ENCODE measurements at regions not wholly inside any gene's neighbourhood (a gene's known extent, or its start where the extent isn't known, plus 50 kb on each side); places are given as distances from the start of the nearest gene placed in this dataset.
A peak's percentile ranks its signal among the peaks of the same experiment; 100 is the strongest.

DNA sequence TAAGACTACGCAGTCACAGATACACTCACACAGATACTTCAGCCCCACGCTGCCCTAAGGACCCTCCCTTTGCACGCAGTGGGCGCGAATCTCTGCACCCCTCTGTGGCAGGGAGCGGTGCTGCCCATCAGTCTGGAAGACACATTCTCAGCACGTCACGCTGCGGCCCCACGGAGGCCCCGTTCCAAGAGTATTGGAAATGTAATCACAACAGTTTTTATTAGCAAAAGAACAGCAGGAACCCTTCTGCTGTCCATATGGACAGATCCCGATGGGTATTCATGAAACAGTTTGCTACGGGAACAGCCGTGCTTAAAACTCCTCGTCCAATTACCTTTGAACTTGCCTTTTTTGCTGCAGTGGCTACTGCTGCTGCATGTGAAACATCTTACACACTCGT lies 131.0 kb downstream of the RPS24 start:
- DNase-seq: peak; percentile 72

DNA sequence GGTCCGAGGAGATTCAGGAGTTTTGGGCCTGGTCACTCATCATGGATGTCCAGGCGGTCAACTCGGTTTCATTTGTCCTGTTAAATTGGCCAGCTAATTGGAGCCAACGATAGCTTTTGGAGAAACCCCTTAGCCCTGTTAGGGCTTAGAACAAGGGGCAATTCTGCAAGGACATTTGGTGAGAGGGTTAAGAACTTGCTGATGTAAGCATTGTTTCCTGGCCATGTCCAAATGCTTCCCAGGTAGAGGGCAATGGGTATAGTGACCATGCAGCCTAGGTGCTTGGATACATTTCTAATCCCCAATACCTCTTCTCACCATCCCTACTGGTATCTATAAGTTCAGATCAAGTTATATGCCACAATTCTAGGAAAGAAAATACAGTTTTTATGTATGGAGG lies 131.5 kb downstream of the RPS24 start:
- DNase-seq: no peak

DNA sequence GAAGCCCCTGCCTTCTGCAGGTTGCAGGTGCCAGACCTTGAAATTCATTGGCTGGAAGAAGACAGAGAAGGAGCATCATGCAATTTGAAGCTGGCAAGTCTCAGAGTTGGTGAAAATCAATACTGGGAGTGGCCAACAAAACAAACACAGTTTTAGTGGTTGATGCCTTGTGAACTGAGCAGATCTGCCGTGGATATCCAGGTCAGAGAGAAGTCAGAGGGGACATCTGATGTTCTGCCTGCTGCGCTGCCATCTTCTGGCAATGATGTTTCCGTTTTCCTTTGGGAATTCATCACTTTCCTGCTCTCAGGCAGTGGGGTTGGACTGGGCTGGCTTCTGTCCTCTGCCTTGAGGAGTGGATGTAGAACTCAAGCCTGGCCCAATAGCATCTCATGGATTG lies 132.0 kb downstream of the RPS24 start:
- peak; percentile 60 for DNase-seq

DNA sequence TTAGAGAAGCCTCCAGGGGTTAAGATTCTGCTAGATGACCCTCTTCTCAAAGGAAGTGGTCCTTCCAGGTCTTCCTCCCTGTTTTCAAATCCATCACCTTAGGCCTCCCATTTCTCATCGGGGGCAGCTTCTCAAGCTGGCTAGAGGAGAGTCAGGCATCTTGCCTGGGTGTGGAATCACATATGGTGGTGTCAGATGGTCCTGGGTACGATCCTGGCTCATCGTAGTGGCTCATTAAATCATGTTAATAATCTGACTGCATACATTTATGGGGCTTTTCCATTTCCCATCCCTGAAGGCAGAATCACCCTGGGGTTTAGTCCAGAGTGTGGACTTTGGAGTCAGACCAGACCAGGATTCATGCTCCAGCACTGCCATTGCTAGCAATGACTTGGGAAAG lies 132.6 kb downstream of the RPS24 start:
- peak; percentile 9 for DNase-seq

DNA sequence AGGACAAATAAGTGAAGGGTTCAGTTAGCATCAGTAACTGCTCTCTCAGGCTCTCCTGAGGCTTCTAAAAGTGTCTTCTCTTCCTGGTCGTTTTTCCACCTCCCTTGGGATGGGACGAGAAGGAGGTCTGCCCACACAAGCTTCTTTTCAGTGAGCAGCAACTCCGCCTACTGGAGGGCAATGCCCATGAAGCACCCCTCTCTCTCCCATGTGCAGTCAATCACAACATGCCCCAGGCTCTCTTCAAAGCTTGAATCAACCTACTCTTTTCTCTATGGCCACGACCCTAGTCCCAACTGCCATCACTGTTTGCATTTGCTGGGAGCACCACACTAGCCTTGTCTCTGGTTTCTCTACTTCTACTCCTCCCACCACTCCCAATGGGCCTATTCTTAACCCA lies 135.6 kb downstream of the RPS24 start:
- no peak for DNase-seq

DNA sequence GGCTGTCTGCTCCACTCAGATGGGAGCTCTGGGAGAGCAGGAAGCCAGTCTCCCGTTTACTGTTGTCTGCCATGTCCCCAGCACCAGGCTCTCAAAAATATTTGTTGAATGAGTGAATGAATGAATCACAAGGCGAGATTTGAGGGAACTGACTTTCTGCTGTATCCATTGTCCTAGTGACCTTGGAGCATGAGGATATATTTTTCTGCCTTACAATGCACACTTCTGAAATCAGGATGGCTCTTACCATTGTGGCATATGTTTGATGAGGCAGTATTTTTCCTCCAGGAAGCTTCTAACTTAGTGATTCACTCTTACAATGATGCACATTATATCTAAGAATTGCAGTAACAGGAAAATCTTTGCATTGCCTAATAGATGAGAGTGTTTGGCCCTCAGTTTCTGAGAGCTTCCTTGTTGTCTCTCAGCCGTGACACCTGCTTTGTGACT lies 136.4 kb downstream of the RPS24 start:
- no peak for DNase-seq

DNA sequence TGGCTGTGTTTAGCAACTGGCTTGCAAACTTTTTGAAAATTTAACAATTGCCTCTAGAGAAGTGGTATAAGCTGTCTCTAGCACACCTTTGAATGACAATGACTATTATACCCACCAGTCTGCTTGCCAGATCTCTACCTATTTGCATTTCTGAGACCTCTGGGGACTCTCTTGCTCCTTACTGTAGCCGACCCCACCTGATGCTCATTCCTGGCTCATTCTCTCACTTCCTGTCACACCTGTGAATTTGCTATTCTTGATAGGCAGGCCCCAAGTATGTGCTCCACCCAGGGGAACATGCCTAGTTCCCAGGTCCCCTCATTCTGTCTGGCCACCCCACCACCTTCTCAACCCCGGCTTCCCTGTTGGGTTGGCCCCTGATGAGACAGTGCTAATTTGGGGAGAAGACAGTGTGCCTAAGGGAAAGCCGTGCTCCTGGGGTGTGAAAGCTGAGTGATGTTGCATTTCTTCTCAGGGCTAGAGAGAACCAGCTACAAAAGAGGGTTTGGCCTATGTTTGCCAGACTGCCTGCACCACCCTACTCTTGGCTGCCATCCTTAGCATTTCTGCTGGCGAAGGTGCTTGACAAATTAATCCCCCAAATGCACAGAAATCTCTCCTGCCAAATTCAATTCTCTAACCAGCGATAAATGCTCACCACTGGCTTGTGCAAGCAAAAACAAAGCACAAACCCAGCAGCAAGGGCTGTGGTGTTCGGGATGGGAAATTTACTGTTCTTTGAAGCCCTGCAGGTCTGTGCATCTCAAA lies 138.2 kb downstream of the RPS24 start:
- DNase-seq: peak; percentile 8

DNA sequence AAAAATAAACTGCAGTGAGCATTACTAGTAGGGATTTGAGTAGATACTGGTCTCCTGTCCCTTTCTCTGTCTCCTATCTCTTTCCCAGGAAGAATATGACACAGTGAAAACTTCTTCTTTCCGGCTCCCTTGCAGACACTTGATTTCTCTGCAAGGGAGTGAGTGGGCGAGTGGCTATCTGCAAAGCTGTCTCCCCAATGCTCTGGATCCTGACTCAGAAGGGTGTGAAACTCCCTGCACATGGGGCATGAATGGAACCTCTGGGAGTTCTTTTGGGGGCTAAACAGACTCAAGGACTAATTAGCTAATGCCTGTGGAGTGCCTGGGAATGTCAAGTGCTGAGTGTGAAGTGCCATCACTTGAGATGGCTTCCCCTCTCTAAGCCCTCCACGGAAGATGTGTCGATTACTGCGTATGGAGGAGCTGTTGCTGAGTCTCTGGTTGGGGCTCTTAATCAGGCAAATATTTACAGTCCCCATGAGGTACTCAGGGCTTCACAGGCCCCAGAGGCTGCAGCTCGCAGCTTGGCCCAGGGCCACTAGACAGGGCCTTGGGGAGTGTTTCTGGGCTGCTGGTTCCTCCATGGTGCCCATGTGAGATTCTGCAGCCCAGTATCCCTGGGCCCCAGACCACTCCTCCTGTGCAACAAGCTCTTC lies 139.8 kb downstream of the RPS24 start:
- no peak for DNase-seq

DNA sequence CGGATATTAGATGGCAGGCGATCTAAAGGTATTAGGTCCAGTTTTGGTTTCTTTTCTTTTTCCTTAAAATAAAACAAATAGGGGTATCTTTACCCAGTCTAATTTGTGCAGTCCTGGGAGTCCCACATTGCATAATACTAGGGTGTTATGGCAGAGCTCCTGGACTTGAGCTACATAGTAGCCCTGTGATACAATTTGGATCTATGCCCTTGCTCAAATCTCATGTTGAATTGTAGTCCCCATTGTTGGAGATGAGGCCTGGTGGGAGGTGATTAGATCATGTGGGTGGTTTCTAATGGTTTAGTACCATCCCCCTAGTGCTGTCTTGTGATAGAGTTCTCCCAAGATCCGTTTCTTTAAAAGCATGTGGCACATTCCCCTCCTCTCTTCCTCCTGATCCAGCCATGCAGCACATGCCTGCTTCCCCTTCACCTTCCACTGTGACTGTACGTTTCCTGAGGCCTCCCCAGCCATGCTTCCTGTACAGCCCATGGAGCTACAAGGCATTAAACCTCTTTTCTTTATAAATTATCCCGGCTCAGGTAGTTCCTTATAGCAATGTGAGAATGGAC lies 141.9 kb downstream of the RPS24 start:
- no peak for DNase-seq

DNA sequence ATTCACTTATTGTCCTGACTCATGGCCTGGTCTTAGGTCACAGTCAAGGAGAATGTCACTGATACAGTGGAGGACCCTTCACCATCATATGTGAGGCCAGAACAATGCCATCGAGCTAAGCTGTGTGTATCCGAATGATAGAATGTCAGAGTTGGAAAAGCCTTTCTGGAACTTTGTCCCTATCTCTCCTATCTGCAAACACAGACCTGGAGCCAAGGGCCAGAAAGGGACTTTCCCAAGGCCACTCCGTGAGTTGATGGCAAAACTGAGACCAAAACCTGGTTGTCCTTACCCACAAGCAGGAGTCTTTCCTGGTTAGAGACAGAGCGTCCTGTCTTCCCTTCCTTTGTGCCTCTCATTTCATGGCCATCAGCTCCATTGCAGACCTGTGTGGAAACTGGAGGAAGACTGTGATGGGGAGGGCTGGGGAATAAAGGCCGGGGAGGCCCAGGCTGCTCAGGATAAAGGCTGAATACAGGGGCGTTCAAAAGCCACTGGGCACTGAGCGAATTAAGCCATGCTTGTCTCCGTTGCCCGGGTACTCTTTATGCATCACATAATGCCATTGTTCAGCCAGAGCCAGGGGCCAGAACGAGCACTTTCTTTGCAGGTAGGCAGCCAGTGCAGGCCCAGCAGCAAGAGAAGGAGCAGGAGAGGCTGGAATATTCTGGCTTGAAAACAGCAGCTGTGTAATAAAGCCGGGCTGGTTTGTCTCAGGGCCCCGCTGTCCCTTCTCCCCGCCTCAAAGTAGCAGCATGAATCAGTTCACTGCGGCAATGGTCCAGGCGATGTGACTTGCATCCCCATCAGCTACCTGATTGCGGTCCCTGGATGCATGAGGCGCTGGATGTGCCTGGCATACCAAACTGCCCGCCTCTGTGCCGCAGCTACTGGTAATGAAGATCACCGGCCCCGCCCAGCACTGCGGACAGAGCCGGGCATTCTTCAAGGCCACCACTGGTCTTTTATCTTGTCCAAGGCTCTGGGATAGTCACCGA lies 143.0 kb downstream of the RPS24 start:
- DNase-seq: no peak

DNA sequence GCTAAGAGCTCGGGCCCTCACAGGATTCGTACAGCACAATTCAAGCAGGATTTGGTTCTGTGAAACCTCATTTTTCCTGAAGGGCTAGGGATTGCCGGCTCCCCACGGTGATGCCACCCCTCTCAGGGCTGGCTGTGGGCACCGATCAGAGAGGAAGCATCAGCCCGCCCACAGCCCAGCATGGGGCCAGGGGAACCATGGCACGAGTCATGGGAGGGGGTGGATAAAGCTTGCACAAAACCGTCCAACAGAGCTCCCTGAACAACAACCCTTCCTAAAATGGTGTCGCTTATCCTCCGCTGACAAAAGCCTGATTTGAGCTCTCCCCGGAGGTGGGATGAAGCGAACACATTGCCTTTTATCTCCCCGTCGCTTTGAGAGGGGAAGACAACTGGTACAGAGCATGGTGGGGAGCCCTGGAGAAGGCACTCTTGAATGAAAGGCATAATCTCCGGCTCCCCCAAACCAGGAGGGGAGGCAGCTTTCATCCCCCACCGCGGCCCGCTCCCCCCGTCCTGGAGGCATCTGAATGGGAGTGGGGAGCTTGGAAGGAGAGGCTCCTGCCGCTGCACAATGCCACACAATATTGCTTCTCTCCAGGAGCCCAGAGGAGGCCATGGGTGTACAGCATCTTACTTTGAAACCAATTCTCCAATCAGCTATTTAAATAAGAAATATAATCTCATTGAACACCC lies 144.0 kb downstream of the RPS24 start:
- DNase-seq: no peak

DNA sequence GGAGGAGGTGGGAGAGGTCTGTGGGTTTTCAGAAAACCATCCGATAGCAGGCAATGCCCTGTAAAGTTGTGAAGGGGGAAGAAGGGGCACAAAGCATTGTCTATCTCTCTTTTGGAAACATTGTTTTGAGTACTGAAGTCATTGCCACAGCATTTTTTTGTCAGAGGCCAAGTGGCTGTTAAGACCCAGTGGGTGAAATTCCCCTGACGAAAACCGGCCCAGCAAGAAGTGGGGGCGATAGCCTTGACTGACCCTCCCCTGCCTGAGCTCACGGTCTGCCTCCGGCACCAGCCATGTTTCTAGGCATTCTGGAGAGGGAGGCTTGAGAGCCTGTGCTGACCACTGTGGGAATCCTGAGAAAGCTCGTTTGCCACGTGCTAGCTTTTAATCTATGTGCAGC lies 144.7 kb downstream of the RPS24 start:
- no peak for DNase-seq

DNA sequence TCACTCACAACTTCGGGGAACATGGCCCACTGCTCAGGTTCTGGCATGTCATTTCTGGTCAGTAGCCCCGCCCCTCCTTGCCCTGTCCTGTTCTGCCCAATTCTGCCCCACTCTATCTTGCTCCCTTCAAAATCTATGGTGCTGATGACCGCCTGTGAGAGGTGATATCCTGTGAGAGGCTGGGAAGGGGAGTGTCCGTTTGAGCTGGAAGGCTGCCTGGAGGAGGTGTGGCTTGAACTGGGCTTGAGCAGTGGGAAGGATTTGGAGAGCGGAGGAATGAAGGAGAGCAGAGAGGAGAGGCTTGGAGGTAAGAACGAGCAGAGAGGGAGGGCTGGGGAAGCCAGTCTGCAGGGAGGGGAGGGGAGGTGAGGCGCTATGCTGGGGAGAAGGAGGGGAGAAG lies 145.3 kb downstream of the RPS24 start:
- DNase-seq: no peak

DNA sequence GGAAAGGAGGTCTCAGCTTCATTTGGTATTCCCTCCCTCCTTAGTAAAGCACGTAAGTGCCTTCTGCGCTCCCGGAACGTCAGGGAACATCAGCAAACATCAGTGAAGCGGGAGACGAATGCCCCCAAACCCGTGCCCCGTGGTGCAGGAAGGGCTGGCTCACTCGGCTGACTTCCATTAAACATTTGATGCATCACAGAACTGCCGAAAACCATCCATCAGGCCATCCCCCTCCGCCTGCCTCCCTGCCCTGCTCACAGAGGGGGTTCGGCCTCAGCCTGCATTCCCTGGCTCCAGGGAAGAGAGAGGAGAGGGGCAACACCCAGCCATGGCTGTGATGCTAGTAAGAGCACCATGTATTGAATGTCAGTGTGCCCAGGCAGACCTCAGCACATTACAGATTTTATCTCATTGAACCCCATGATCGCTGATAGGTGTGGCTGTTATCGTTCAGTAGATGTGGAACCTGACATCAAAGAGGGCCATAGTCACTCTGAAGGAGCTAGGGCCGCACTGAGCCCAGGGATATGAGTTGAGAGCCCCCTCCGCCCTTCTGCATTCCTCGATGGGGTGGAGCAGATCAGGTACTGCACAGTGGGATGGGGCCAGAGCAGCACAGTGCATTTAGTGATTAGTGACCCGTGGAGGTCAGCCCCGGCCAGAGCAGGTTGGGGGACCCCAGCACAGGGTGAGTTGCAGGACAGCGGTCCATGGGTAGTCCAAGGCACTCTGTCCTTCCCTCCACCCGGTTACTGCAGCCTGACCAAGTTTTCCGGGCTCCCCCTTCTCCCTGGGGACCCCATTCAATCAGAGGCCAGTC lies 146.4 kb downstream of the RPS24 start:
- no peak for DNase-seq

DNA sequence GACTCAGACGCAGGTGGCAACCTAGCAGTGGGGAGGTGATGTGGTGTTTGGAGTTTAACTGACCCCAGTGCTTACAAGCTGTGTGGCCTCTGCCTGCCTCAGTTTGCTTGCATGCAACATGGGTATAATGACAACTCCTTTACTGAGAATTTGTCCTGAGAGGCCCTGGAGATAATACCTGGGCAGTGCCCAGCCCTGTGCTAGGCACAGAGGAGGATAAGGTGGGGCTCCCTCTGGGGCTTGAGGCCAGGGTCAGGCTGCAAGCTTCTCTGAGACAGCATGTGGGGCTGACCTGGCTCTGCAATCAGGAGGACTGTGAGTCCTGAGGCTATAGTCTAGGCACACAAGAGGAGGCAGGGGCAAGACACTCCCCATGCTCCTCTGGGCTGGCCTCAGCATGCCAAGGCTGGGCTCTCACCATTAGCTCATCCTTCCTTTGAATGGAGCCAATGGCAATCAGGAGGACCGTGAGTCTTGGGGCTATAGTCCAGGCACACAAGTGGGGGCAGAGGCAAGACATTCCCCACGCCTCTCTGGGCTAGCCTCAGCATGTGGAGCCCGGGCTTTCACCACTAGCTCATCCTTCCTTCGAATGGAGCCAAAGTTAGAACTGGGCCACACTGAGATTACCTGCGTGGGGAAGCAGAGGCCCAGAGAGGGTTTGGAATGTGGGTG lies 147.9 kb downstream of the RPS24 start:
- no peak for DNase-seq

DNA sequence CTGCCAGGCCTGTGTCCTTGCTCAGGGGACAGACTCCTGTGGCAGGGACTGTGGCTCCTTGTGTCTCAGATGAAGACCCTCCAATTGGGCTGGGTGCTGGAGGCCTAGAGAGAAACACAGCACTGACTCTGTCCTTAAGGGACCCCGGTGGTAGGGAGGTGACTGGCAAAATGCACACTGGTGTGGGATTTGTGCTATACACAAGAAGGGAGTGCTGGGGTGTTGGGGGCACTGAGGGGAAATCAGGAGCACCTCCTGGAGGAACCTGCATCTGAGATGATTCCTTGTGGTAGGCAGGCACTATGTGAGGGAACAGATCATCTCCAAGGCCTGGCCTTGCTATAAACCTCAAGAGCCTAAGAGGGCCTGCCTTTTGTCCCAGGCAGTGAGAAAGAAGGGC lies 149.2 kb downstream of the RPS24 start:
- no peak for DNase-seq

DNA sequence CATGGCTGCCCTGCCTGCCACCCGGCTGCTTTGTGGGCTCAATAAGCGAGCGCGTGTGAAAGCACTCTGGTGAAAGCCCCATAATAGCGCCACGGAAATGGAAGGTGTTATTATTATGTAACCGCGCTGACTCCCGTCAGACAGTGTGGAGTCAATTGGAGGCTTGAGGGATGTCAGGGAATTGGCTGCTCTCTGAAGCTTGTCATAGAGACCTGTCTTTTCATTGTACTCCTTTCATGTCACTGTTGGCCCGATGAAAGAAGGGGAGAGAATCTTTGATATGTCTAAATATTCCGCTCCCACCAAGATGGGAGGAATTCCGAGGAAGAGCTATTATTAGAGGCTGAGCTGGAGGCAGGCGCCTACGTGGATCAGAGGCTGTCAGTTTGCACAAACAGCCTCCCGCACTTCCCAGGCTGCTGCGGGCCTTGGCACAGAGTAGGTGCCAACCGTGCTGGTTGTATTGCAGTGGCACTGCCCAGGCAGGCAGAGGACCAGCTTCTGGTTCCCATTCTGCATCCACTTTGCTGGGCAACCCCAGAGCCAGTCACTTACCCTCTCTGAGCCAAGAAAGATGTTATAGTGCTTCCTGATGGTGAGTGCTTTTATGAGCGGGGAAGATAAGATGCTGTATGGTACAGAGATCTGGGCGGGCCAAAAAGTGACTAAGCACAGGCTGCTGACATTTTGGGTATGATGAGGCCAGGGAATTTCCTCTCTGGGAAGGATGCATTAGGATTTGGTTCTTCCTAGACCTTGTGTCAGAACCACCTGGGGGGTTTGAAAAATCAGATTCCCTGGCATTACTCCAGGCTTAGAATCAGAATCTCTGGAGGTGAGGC lies 151.4 kb downstream of the RPS24 start:
- no peak for DNase-seq

DNA sequence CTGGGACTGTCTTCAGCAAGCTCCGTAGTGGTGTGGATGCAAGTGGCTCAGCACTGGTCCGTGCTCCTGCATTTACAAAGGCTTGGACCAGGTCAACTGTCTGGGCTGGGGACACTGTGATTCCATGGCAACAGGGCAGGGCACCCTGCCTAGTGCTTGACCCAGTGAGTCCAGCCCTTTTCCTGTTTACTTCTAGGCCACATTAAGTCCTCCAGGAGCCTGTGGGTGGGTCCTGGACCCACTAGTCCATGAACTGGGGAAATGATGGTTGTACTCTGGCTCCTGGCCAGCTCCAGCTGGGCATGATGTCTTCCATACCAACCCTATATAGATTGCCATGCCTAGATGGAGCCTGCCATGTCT lies 152.0 kb downstream of the RPS24 start:
- no peak for DNase-seq

DNA sequence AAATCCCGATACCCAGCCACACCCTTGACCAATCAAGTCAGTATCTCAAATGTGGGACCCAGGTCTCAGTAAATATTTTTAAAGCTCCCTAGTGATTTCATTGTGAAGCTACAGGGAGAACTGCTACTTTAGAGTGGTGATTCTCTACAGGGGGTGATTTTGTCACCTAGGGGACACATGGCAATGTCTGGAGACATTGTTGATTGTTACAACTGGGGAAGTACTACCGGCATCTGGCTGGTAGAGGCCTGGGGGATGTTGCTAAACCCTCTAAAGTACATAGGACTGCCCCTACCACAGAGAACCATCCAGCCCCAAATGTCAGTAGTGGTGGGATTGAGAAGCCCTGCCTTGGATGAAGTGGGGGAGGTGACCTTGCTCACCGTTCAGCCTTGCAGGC lies 152.9 kb downstream of the RPS24 start:
- no peak for DNase-seq

DNA sequence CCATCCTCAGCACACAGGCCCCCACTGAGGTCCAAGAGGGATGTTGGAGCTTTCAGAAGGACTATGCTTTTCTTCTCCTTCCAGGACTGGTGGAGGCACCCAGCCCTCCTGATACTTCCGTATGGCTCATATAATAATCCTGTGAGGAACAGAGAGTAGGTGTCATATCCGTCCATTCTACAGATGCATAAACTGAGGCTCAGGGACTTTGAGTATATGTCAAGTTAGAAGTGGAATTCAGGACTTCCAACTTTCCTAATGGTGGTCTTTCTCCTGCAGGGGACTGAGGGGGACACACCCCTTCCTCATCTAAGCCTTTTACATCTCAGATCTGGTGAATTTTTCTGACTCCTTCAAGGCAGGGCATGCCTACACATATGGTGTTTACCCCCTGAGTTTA lies 153.7 kb downstream of the RPS24 start:
- DNase-seq: no peak
